Ammon's horn (tissue), 1 donor: ENCODE measurements at regions not wholly inside any gene's neighbourhood (a gene's known extent, or its start where the extent isn't known, plus 50 kb on each side); places are given as distances from the start of the nearest gene placed in this dataset.
"Not testable (repeated sequence)": the region's sequence is repeated elsewhere in the genome, so short reads cannot be mapped to it uniquely, and the experiment has no call there.

Source experiments
- DNase-seq: peaks from one replicate; pipeline ENCODE4 v3.0.0-alpha.2; 2016; ENCODE audit warnings: low spot score

- DNase-seq: no peak
These were observed 125.1 kb upstream of the STX18 start for GRCh38 chr4:4666693-4667621.

- DNase-seq: no peak
These were observed 124.3 kb upstream of the STX18 start for GRCh38 chr4:4666187-4666586.

- no peak for DNase-seq
These were observed 122.4 kb upstream of the STX18 start for GRCh38 chr4:4664234-4664633.

GRCh38 chr4:4663028-4663427 is 121.2 kb upstream of the STX18 start:
- no peak for DNase-seq

- DNase-seq: no peak
These were observed 120.4 kb upstream of the STX18 start for GRCh38 chr4:4662230-4662629.

- no peak for DNase-seq
These were observed 118.2 kb upstream of the STX18 start for GRCh38 chr4:4659871-4660651.

GRCh38 chr4:4658052-4658451 is 116.2 kb upstream of the STX18 start:
- DNase-seq: no peak

GRCh38 chr4:4656977-4657376 is 115.1 kb upstream of the STX18 start:
- DNase-seq: no peak

- DNase-seq: no peak
These were observed 114.1 kb upstream of the STX18 start for GRCh38 chr4:4655901-4656300.

GRCh38 chr4:4655011-4655410 is 113.2 kb upstream of the STX18 start:
- no peak for DNase-seq

GRCh38 chr4:4651811-4652755 is 110.2 kb upstream of the STX18 start:
- DNase-seq: no peak

- no peak for DNase-seq
These were observed 105.2 kb upstream of the STX18 start for GRCh38 chr4:4647041-4647440.

- DNase-seq: no peak
These were observed 103.9 kb upstream of the STX18 start for GRCh38 chr4:4645743-4646142.

- DNase-seq: not testable (repeated sequence)
These were observed 102.4 kb upstream of the STX18 start for GRCh38 chr4:4644277-4644676.

GRCh38 chr4:4643743-4644142 is 101.9 kb upstream of the STX18 start:
- DNase-seq: not testable (repeated sequence)

- no peak for DNase-seq
These were observed 101.5 kb upstream of the STX18 start for GRCh38 chr4:4643306-4643705.

- DNase-seq: no peak
These were observed 100.7 kb upstream of the STX18 start for GRCh38 chr4:4642496-4643000.

- DNase-seq: no peak
These were observed 100.0 kb upstream of the STX18 start for GRCh38 chr4:4641661-4642495.

- DNase-seq: no peak
These were observed 99.4 kb upstream of the STX18 start for GRCh38 chr4:4641254-4641653.

- DNase-seq: no peak
These were observed 98.8 kb upstream of the STX18 start for GRCh38 chr4:4640692-4641091.

GRCh38 chr4:4639370-4639769 is 97.5 kb upstream of the STX18 start:
- no peak for DNase-seq
